HEK293 (cell line): ENCODE measurements at regions not wholly inside any gene's neighbourhood (a gene's known extent, or its start where the extent isn't known, plus 50 kb on each side); places are given as distances from the start of the nearest gene placed in this dataset.

Source experiments
- CTCF ChIP-seq: fragments of 450-650 bp; formaldehyde crosslinking; IDR thresholded peaks from 2 replicates; pipeline ENCODE4 v1.5.1; 2016; ENCODE audit warnings: missing biosample characterization, missing genetic modification characterization
- KLF16 ChIP-seq: fragments of 450-650 bp; formaldehyde crosslinking; IDR thresholded peaks from 2 replicates; pipeline ENCODE4 v1.5.1; 2017; ENCODE audit warnings: missing biosample characterization, missing genetic modification characterization
- PRDM1 ChIP-seq: fragments of 450-650 bp; formaldehyde crosslinking; IDR thresholded peaks from 2 replicates; pipeline ENCODE4; 2016; ENCODE audit warnings: missing biosample characterization, missing genetic modification characterization
- ZBTB20 ChIP-seq: fragments of 450-650 bp; formaldehyde crosslinking; IDR thresholded peaks from 2 replicates; pipeline ENCODE4 v1.5.1; 2016; ENCODE audit warnings: missing biosample characterization, missing genetic modification characterization
- ZNF239 ChIP-seq: fragments of 450-650 bp; formaldehyde crosslinking; IDR thresholded peaks from 2 replicates; pipeline ENCODE4 v1.5.1; 2016; ENCODE audit warnings: missing biosample characterization, missing genetic modification characterization
- ZNF274 ChIP-seq, 2 experiments: fragments of 200-500 bp in 1 of 2; fragments of 450-650 bp in 1 of 2; sonication (Bioruptor generic) in 1 of 2; formaldehyde crosslinking in 1 of 2; IDR thresholded peaks; 2 replicates each; pipeline versions ENCODE4 v1.5.1 to v1.6.1; 2014 to 2016; ENCODE audit warnings: borderline replicate concordance in 1 of 2, inconsistent platforms in 1 of 2, low read length in 1 of 2, missing biosample characterization in 1 of 2, missing genetic modification characterization in 1 of 2
- ZNF624 ChIP-seq: fragments of 450-650 bp; formaldehyde crosslinking; IDR thresholded peaks from 2 replicates; pipeline ENCODE4 v1.5.1; 2017; ENCODE audit warnings: missing biosample characterization, missing genetic modification characterization
- ZNF76 ChIP-seq: fragments of 450-650 bp; formaldehyde crosslinking; IDR thresholded peaks from 2 replicates; pipeline ENCODE4; 2016; ENCODE audit warnings: low read depth, missing biosample characterization, missing genetic modification characterization, borderline replicate concordance

GRCh38 chr1:195045072-195045471 is 1563.2 kb downstream of the KCNT2 start:
- TF ChIP-seq ZNF624 (no peak), ZNF274 (IDR thresholded peaks at IDR 0.05; ENCODE audit: low read length) (no peak), ZNF274 (tag by site-specific recombination; IDR thresholded peaks at IDR 0.05; ENCODE audit: borderline replicate concordance) (no peak), CTCF (tag by site-specific recombination) (no peak), ZNF76 (tag by site-specific recombination) (no peak), KLF16 (tag by site-specific recombination) (no peak), ZNF239 (no peak), ZBTB20 (tag by site-specific recombination) (no peak), PRDM1 (tag by site-specific recombination) (no peak)
